ENCODE measurements at regions not wholly inside any gene's neighbourhood (a gene's known extent, or its start where the extent isn't known, plus 50 kb on each side); places are given as distances from the start of the nearest gene placed in this dataset.

DNA sequence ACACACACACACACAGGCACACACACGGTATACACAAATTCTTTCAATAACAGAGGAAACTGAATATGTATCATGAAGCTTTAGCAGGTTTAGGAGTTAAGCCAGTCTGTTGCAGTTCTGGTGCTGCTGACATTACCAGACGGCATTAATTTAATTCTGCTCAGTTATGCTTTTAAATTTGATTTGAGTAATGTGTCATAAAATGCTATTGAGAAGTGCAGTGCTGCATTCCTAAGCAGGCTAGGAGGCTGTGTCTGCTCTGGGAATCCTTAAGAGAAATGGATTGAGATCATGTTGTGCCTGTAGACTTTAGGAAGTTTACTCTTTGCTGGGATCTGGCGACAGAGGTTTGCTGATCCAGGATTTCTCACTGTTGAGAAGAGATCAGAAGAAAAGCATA is 733.8 kb downstream of the BRINP1 start:
- no peak for ATAC-seq
- 63 to 72% methylated on average over 2 to 3 of the region's 3 CpGs for WGBS, 2 donors (ENCODE audit: low coverage in 1 of 2)
- peaks cover 0 to 22% (median 0%) of the 10 kb centered on the region in 3 donors for H3K9me3 ChIP-seq
- TF ChIP-seq EP300 (IDR thresholded peaks at IDR 0.05) (no peak), POLR2AphosphoS5 (IDR thresholded peaks at IDR 0.05) (no peak), POLR2A (IDR thresholded peaks at IDR 0.05) (no peak)
- TF ChIP-seq, protein P1, sequence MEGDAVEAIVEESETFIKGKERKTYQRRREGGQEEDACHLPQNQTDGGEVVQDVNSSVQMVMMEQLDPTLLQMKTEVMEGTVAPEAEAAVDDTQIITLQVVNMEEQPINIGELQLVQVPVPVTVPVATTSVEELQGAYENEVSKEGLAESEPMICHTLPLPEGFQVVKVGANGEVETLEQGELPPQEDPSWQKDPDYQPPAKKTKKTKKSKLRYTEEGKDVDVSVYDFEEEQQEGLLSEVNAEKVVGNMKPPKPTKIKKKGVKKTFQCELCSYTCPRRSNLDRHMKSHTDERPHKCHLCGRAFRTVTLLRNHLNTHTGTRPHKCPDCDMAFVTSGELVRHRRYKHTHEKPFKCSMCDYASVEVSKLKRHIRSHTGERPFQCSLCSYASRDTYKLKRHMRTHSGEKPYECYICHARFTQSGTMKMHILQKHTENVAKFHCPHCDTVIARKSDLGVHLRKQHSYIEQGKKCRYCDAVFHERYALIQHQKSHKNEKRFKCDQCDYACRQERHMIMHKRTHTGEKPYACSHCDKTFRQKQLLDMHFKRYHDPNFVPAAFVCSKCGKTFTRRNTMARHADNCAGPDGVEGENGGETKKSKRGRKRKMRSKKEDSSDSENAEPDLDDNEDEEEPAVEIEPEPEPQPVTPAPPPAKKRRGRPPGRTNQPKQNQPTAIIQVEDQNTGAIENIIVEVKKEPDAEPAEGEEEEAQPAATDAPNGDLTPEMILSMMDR (IDR thresholded peaks at IDR 0.05), result no peak
- H3K4me3 ChIP-seq, result no peak overlapping the region
- H3K27ac ChIP-seq, result no peak overlapping the region
- no peaks in the 10 kb centered on the region for H3K27me3 ChIP-seq
- H3K4me1 ChIP-seq, result no peaks in the 10 kb centered on the region
- no peaks in the 10 kb centered on the region for H3K36me3 ChIP-seq

DNA sequence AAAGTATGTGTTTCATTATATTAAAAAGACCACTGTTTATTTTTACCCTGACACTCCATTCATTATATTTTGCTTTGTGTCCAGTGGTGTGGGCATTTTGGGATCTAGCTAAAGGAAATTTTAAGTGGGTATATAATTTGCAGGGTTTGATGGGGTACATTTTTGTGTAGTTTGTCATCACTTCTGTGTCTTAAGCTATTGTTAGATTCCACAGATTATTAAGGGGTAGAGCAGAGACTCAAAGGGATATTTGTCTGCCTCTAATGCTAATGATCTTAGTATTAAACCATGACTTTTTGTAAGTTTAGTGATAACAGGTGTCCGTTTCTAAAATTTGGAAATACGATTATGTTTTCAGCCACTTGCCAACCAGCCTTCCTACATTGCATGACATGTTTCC is 731.6 kb downstream of the BRINP1 start:
- 89 to 94% methylated on average over 2 of the region's 2 CpGs for WGBS, 2 donors (ENCODE audit: low coverage in 1 of 2)
- Histone ChIP-seq H3K27ac (no peak overlapping the region), H3K27me3 (no peaks in the 10 kb centered on the region), H3K9me3 (peaks cover 0 to 30% (median 0%) of the 10 kb centered on the region in 3 donors), H3K4me1 (no peaks in the 10 kb centered on the region), H3K36me3 (no peaks in the 10 kb centered on the region), H3K4me3 (no peak overlapping the region)
- ATAC-seq, result no peak
- TF ChIP-seq, protein P1 (IDR thresholded peaks at IDR 0.05), result no peak
- TF ChIP-seq POLR2A (IDR thresholded peaks at IDR 0.05), result no peak
- no peak for TF ChIP-seq EP300 (IDR thresholded peaks at IDR 0.05)
- TF ChIP-seq POLR2AphosphoS5 (IDR thresholded peaks at IDR 0.05), result no peak

DNA sequence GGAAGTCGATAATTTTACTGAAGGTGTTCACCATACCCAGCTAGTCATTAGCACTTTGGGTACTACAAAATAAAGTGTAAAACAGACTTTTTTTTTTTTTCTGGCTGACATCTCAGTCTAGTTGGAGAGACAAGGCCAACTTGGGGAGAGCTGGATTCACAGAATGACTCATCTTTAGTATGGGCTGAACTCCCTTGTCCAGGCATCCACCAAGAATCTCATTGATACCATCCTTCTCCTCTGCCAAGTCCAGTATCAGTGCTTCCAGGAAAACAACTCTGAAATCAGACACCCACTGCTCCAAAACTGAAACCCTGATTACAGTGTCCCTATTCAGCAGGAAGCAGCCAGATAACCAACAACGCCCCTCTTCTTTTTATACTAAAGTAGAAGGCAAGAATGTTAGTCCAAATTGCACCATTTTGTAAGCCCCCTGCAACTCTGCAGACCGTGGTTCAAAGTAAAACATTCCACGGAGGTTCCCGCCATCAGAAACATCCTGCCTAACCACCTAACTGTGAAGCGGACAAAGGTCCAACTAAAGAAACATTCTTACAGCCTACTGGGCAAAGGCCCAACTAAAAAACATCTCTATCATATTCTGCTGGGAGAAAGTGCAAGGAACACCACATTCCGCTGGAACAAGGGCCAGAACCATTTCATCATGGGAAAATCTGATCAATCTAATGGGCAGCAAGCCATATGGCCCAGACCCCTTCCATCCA is 728.2 kb downstream of the BRINP1 start:
- no peaks in the 10 kb centered on the region for H3K27me3 ChIP-seq
- WGBS, 2 donors (ENCODE audit: low coverage in 1 of 2), result 63 to 95% methylated on average over 2 to 6 of the region's 7 CpGs

DNA sequence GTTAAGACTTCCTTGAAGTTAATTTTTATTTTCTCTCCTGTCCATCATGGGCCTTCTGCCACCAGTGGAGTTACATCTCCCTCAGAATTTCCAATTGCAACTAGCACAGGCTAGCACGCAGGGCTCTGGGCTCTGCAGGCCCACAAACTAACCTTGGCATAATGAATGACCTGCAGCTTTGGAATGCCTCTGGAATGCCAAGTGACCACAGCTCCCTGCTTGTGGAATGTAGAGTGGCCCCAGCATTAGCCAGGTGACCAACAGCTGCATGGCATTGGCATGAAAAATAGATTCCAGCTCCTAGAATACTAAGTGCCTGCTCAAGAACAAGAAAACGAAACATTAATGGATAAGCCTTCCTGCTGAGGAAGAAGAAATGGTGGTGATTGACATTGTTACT is 726.1 kb downstream of the BRINP1 start:
- 0 to 11% methylated on average over 1 to 2 of the region's 2 CpGs for WGBS, 2 donors (ENCODE audit: low coverage in 1 of 2)
- Histone ChIP-seq H3K4me1 (no peaks in the 10 kb centered on the region), H3K27ac (no peak overlapping the region), H3K9me3 (peaks cover 0 to 39% (median 0%) of the 10 kb centered on the region in 3 donors), H3K4me3 (no peak overlapping the region), H3K27me3 (no peaks in the 10 kb centered on the region), H3K36me3 (no peaks in the 10 kb centered on the region)
- ATAC-seq, result no peak
- TF ChIP-seq POLR2A (IDR thresholded peaks at IDR 0.05) (no peak), POLR2AphosphoS5 (IDR thresholded peaks at IDR 0.05) (no peak)

More for the DNA sequence above, 728.2 kb downstream of the BRINP1 start:
- Histone ChIP-seq H3K4me1 (no peaks in the 10 kb centered on the region), H3K4me3 (no peak overlapping the region), H3K36me3 (no peaks in the 10 kb centered on the region), H3K27ac (no peak overlapping the region), H3K9me3 (peaks cover 0 to 25% (median 0%) of the 10 kb centered on the region in 3 donors)
- no peak for ATAC-seq
- no peak for TF ChIP-seq POLR2AphosphoS5 (IDR thresholded peaks at IDR 0.05)
- no peak for TF ChIP-seq EP300 (IDR thresholded peaks at IDR 0.05)

DNA sequence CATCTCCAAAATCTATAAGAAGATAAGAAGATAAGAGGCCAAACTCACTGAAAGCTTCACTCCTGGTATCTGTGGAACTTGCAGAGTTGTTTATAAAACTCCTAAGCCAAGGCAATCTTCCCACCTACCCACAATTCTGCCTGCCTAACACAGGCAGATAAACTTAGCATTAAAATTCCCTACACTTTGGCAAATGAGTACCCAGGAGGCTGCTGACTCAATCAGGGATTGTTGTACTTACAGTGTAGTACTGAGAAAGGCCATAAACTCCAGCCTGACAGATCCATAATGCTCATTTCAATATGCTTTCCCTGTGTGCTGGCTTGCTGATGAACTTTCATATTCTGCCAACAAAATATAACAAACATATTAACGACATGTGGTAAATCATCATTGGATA is 725.2 kb downstream of the BRINP1 start:
- Histone ChIP-seq H3K36me3 (no peaks in the 10 kb centered on the region), H3K4me3 (no peak overlapping the region), H3K27ac (no peak overlapping the region), H3K27me3 (no peaks in the 10 kb centered on the region), H3K4me1 (no peaks in the 10 kb centered on the region), H3K9me3 (peaks cover 0 to 29% (median 0%) of the 10 kb centered on the region in 3 donors)
- 67 to 70% methylated on average over 1 of the region's 1 CpG for WGBS, 2 donors (ENCODE audit: low coverage in 1 of 2)
- ATAC-seq, result no peak
- TF ChIP-seq POLR2AphosphoS5 (IDR thresholded peaks at IDR 0.05) (no peak), EP300 (IDR thresholded peaks at IDR 0.05) (no peak), POLR2A (IDR thresholded peaks at IDR 0.05) (no peak)
- TF ChIP-seq, protein P1 (IDR thresholded peaks at IDR 0.05), result no peak

DNA sequence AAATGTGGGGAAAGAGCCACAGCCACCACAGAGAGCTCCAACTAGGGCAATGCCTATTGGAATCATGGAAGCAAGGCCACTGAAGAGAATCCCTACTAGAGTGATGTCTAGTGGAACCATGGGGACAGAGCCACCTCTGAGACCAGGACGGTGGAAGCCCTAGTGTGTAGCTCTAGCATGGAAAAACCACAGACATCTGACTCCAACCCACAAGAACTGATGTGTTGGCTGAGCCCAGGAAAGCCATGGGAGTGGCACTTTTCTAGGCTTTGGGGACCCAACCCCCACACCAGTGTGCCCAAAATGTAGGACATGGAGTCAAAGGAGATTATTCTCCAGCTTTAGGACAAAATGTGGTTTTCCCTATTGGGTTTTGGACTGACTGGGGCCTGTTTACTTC is 721.9 kb downstream of the BRINP1 start:
- H3K36me3 ChIP-seq, result no peaks in the 10 kb centered on the region
- H3K4me1 ChIP-seq, result no peaks in the 10 kb centered on the region
- TF ChIP-seq, protein P1 (IDR thresholded peaks at IDR 0.05), result no peak
- TF ChIP-seq POLR2A (IDR thresholded peaks at IDR 0.05) (no peak), EP300 (IDR thresholded peaks at IDR 0.05) (no peak), POLR2AphosphoS5 (IDR thresholded peaks at IDR 0.05) (no peak)
- H3K27me3 ChIP-seq, result no peaks in the 10 kb centered on the region
- WGBS, 2 donors (ENCODE audit: low coverage in 1 of 2), result no CpG with 5 or more reads among the region's 1 CpG
- ATAC-seq, result no peak
- peaks cover 0 to 17% (median 0%) of the 10 kb centered on the region in 3 donors for H3K9me3 ChIP-seq
- no peak overlapping the region for H3K27ac ChIP-seq
- no peak overlapping the region for H3K4me3 ChIP-seq
